CD4-positive, CD25-positive, alpha-beta regulatory T cell (primary cell): ENCODE measurements at regions not wholly inside any gene's neighbourhood (a gene's known extent, or its start where the extent isn't known, plus 50 kb on each side); places are given as distances from the start of the nearest gene placed in this dataset.
"Not testable (repeated sequence)": the region's sequence is repeated elsewhere in the genome, so short reads cannot be mapped to it uniquely, and the experiment has no call there.

ENCODE experiments used
- ATAC-seq, 2 donors: fragments of 150-1000 bp; cut with Tn5 transposase; one replicate each; pipeline ENCODE4 v1.10.0; 2021; ENCODE audit warnings: low read depth in 2 of 2, moderate number of reproducible peaks in 2 of 2, moderate library complexity in 1 of 2
- DNase-seq, 3 donors: peaks; one replicate each; pipeline versions ENCODE4 v3.0.0 to v3.0.0-alpha.2; 2012 to 2022; ENCODE audit warnings: mixed read lengths in 1 of 3
- H3K27ac ChIP-seq: one replicate; pipeline ENCODE4 v1.7.0; 2013; ENCODE audit warnings: mild to moderate bottlenecking, low read length; ENCODE audit not compliant: insufficient read depth, poor library complexity, severe bottlenecking
- H3K27me3 ChIP-seq: one replicate; pipeline ENCODE4 v1.7.0; 2013; ENCODE audit warnings: low read length; ENCODE audit not compliant: control insufficient read depth, insufficient read depth
- H3K36me3 ChIP-seq: one replicate; pipeline ENCODE4 v1.7.0; 2013; ENCODE audit warnings: mild to moderate bottlenecking, low read length, moderate library complexity; ENCODE audit not compliant: control insufficient read depth, insufficient read depth
- H3K4me1 ChIP-seq: 2 replicates; pipeline ENCODE4 v1.7.0; 2013; ENCODE audit warnings: mild to moderate bottlenecking, low read length; ENCODE audit not compliant: insufficient read depth, control insufficient read depth, poor library complexity, severe bottlenecking
- H3K4me3 ChIP-seq: one replicate; pipeline ENCODE4 v1.7.0; 2013; ENCODE audit warnings: low read depth, mild to moderate bottlenecking, low read length, moderate library complexity
- H3K9me3 ChIP-seq, 2 experiments: 1 replicate in 1 of 2; 2 replicates in 1 of 2; pipeline ENCODE4 v1.7.0; 2013; ENCODE audit warnings: low read length in 2 of 2, mild to moderate bottlenecking in 1 of 2, moderate library complexity in 1 of 2; ENCODE audit not compliant: control insufficient read depth in 2 of 2
- H3K27ac Mint-ChIP-seq, 3 donors: one replicate each; pipeline ENCODE4 v1.8.0; 2020 to 2022; ENCODE audit warnings: mild to moderate bottlenecking in 3 of 3, mixed read lengths in 3 of 3, moderate library complexity in 2 of 3
- H3K27me3 Mint-ChIP-seq: one replicate; pipeline ENCODE4 v1.8.0; 2022; ENCODE audit warnings: mild to moderate bottlenecking, mixed read lengths
- H3K36me3 Mint-ChIP-seq: one replicate; pipeline ENCODE4 v1.8.0; 2020; ENCODE audit warnings: mixed read lengths
- H3K4me1 Mint-ChIP-seq, 4 donors: one replicate each; pipeline ENCODE4 v1.8.0; 2020 to 2022; ENCODE audit warnings: mixed read lengths in 4 of 4, mild to moderate bottlenecking in 1 of 4
- H3K4me3 Mint-ChIP-seq, 4 donors: one replicate each; pipeline ENCODE4 v1.8.0; 2020 to 2022; ENCODE audit warnings: mild to moderate bottlenecking in 4 of 4, mixed read lengths in 4 of 4, moderate library complexity in 3 of 4
- H3K9me3 Mint-ChIP-seq, 7 donors: one replicate each; pipeline ENCODE4 v1.8.0; 2020 to 2022; ENCODE audit warnings: mixed read lengths in 7 of 7, mild to moderate bottlenecking in 3 of 7, moderate library complexity in 2 of 7

DNA sequence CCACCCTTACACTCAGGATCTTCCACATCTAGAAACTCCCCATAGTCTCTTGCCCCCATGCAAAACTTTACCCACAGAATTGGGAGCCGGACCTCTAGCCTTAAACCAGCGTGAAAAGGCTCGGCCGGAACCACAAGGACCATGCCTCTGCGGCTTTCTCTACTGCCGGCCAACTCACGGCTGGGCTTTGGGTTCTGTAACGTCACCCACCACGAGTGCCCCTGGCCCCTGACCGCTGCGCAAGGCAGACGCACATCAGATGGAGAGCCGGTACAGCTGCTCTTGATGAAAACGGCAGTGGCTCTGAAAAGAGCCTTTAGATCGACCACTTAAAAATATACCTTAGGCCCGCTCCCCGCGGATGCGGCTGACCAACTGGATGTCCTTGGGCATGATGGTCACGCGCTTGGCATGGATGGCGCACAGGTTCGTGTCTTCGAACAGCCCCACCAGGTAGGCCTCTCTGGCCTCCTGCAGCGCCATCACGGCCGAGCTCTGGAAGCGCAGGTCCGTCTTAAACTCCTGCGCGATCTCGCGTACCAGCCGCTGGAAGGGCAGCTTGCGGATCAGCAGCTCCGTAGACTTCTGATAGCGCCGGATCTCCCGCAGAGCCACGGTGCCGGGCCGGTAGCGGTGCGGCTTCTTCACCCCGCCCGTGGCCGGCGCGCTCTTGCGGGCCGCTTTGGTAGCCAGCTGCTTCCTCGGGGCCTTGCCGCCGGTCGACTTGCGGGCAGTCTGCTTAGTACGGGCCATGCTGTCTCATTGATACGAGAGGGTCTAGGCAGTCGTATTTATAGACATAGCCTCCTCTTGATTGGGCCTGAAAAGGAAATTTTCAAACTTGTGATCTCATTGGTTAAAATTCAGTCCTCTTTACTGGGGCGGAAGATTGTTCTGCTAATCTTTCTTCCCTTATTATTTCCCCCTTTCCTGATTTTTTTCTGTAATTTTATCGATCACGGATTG lies 66.3 kb downstream of the FAM72C start:
- H3K27ac ChIP-seq, H3K9me3 Mint-ChIP-seq, H3K4me1 ChIP-seq, H3K27me3 Mint-ChIP-seq, H3K4me3 ChIP-seq, H3K36me3 ChIP-seq, H3K27me3 ChIP-seq, H3K36me3 Mint-ChIP-seq, H3K27ac Mint-ChIP-seq, H3K4me1 Mint-ChIP-seq, H3K9me3 ChIP-seq: not testable (repeated sequence)
- DNase-seq (peak in 2 of 3 donors; percentile 28 to 31), ATAC-seq (peak in 1 of 2 donors; percentile 34)
- H3K4me3 Mint-ChIP-seq: peak overlapping the region in 3 of 4 donors; percentile 21 to 74 (median 38)

DNA sequence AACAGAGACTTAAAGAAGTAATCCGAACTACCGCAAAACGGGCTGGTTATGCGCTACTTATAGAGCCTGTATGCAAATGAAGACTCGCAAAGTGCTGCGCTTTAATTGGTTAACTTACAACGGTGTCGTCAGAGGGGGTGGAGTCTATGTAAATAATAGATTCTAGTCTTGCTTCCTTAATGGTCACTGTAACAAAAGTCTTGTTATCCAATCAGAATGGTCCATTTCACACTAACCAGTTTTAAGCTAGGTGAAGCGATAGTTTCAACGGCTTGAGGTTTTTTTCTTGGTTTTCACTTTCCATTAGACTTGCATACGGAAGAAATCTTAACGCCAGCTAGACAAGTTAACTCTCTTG lies 67.2 kb downstream of the FAM72C start:
- H3K9me3 Mint-ChIP-seq, H3K4me1 ChIP-seq, H3K27ac Mint-ChIP-seq, H3K4me3 ChIP-seq, H3K9me3 ChIP-seq, H3K4me3 Mint-ChIP-seq, H3K36me3 Mint-ChIP-seq, H3K27me3 Mint-ChIP-seq, H3K4me1 Mint-ChIP-seq, H3K27me3 ChIP-seq, H3K27ac ChIP-seq, H3K36me3 ChIP-seq: not testable (repeated sequence)
- ATAC-seq: peak; percentile 77 to 84
- peak in 1 of 3 donors; percentile 3 for DNase-seq

DNA sequence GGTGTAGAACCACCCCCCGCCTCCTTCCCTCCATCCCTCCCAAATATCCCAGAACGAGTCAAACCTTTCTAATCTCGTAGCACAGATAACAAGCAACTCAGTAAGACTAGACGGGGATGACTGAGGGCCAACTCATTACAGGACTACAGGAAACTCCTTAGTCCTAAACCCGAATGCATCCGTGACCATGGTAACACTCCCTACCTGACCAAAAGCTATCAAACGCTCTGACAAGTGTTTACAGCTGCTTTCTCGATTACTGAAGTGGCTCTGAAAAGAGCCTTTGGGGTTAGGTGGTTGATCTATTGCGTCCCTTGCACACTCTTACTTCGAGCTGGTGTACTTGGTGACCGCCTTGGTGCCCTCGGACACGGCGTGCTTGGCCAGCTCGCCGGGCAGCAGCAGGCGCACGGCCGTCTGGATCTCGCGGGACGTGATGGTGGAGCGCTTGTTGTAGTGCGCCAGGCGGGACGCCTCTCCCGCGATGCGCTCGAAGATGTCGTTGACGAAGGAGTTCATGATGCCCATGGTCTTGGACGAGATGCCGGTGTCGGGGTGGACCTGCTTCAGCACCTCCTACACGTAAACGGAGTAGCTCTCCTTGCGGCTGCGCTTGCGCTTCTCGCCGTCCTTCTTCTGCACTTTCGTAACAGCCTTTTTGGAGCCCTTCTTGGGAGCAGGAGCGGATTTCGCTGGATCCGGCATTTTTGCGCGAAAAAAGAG lies 67.7 kb downstream of the FAM72C start:
- not testable (repeated sequence) for H3K27me3 ChIP-seq, H3K9me3 Mint-ChIP-seq, ATAC-seq, H3K9me3 ChIP-seq, H3K27ac ChIP-seq, H3K27ac Mint-ChIP-seq, H3K4me1 ChIP-seq, H3K4me3 Mint-ChIP-seq, H3K36me3 Mint-ChIP-seq, H3K27me3 Mint-ChIP-seq, H3K4me1 Mint-ChIP-seq, H3K36me3 ChIP-seq, H3K4me3 ChIP-seq
- peak in 1 of 3 donors; percentile 0 for DNase-seq

DNA sequence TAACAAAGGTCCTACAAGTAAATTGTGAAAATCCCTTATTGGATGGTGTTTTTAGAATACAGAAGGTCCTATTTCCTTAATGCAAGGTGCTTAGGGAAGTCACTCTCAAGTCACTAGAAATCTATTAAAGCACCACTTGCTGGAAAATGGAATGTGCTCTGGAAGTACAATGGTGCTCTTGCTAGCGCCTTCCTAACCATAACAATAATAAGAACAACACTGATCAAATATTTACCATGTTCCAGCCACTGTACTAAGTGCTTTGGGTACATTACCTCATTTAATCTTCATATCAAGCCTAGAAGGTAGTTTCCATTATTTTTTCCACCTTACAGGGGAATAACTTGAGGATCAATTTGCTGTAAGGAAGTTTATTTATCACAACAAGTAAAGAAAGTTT lies 75.4 kb downstream of the FAM72C start:
- H3K9me3 Mint-ChIP-seq, H3K9me3 ChIP-seq, H3K4me1 ChIP-seq, H3K36me3 Mint-ChIP-seq, DNase-seq, H3K27me3 Mint-ChIP-seq, H3K4me3 ChIP-seq, H3K27ac Mint-ChIP-seq, H3K4me3 Mint-ChIP-seq, H3K4me1 Mint-ChIP-seq, H3K27me3 ChIP-seq, ATAC-seq, H3K36me3 ChIP-seq, H3K27ac ChIP-seq: not testable (repeated sequence)

DNA sequence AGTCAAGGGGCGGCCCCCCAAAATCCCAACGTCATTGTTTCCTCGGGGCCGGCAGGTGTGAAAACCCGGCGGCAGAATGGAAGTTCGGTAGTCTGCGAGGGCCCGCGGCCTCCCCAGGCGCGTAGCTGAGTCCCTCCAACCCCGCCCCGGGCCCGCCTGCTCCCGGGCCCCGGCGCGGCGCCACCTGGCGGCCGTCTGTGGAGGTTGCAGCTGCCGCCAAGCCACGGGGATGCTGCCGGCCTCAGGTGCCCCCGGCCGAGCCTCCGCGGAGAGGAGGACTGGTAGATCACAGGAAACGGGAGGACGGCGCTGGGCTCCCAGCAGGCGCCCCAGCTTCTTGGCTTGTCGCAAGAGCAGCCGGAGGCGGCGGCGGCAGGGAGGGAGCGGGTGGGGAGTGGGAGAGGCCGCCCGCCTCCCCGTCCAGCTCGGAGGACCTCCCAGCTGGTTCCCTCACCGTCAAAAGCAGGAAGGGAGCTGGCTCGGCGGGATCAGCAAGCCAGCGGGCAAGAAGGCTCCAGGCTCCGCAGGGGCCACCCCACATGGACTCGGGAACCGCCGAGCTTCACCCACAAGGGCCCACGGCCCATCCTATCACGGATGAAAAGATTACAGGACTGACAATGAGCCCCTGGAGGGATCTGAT lies 86.7 kb downstream of the FAM72C start:
- H3K4me3 Mint-ChIP-seq, H3K36me3 Mint-ChIP-seq, H3K36me3 ChIP-seq, H3K27ac ChIP-seq, H3K4me1 ChIP-seq, H3K9me3 ChIP-seq, H3K27me3 ChIP-seq, H3K4me3 ChIP-seq, H3K27me3 Mint-ChIP-seq, H3K27ac Mint-ChIP-seq, H3K4me1 Mint-ChIP-seq, H3K9me3 Mint-ChIP-seq: not testable (repeated sequence)
- peak; percentile 88 to 90 for ATAC-seq
- peak; percentile 54 to 70 (median 56) for DNase-seq

DNA sequence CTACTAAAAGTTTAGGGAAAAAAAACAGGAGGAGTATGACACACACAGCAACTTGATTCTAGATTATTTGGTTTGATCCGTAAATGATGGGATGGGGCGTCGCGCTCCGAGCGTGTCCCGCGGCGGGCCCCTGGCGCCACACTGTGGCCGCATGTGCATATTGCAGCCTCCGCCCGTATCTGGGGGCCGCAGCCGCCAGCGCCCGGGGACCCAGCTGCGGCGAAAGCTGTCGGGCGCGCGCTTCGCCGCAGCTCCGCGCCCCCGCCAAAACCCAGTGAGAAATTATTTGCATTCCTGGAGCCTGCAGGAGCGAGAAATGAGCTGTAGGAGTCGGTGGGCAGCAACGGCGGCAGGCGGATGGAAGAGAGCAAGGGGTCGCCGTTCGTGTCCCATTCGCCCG lies 87.3 kb downstream of the FAM72C start:
- not testable (repeated sequence) for H3K36me3 ChIP-seq, H3K4me1 ChIP-seq, H3K4me1 Mint-ChIP-seq, H3K36me3 Mint-ChIP-seq, H3K9me3 Mint-ChIP-seq, H3K27me3 Mint-ChIP-seq, H3K4me3 ChIP-seq, H3K9me3 ChIP-seq, H3K27me3 ChIP-seq, H3K27ac ChIP-seq
- peak; percentile 80 to 82 for ATAC-seq
- Mint-ChIP-seq H3K27ac (peak overlapping the region in 1 of 3 donors; percentile 5), H3K4me3 (peak overlapping the region; percentile 52 to 74 (median 64))
- DNase-seq: peak in 2 of 3 donors; percentile 14 to 54

DNA sequence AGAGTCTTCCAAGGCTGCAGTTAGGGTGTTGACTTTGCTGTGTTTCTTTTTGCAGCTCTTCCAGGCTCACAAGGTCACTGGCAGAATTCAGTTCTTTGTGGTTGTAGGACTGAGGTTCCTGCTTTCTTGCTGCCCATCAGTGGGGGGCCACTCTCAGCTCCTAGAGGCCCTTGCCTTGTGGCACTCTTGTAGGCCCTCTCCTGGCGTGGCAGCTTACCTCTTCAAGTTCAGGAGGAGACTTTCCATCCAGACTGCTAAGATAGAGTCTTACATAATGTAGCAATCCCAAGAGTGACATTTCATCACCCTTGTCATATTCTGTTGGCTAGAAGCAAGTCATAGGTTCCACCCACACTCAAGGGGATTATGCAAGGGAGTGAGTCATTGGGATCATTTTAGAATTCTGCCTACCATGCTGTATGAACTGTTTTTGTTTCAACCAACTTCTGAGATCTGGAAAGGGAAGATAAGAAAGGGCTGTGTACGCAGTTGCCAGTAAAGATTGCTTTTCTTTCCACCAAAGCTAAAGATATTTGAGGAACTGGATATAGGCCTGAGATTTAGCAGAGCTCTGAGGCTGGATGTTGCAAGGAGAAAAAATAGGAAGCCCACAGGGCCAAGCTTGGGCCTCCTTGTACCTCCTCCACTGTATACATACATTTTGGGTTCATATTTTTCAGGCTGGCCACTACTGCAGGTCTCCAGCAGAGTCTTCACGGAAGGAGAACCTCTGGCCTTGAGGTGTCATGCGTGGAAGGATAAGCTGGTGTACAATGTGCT lies 91.8 kb downstream of the FAM72C start:
- not testable (repeated sequence) for H3K4me1 Mint-ChIP-seq, H3K36me3 ChIP-seq

More for the DNA sequence above, 91.8 kb downstream of the FAM72C start:
- H3K27ac ChIP-seq, H3K27ac Mint-ChIP-seq, H3K9me3 Mint-ChIP-seq, H3K4me3 ChIP-seq, H3K9me3 ChIP-seq, DNase-seq, H3K36me3 Mint-ChIP-seq, H3K27me3 Mint-ChIP-seq, H3K27me3 ChIP-seq, ATAC-seq, H3K4me3 Mint-ChIP-seq, H3K4me1 ChIP-seq: not testable (repeated sequence)
